OCI-LY3 (cell line): ENCODE measurements at regions not wholly inside any gene's neighbourhood (a gene's known extent, or its start where the extent isn't known, plus 50 kb on each side); places are given as distances from the start of the nearest gene placed in this dataset.

Source experiments
- EZH2phosphoT487 ChIP-seq: fragments of 200-600 bp; shearing (Covaris generic); IDR thresholded peaks from 2 replicates; pipeline ENCODE4 v1.6.1; 2018; ENCODE audit warnings: antibody characterized with exemption, mixed run types, low read depth
- TF ChIP-seq, protein P1 (sequence below): fragments of 200-600, 300-600 bp; sonication (generic); IDR thresholded peaks from 2 replicates; pipeline ENCODE4 v1.5.1; 2014; ENCODE audit warnings: antibody characterized with exemption, low read length, low read depth

DNA sequence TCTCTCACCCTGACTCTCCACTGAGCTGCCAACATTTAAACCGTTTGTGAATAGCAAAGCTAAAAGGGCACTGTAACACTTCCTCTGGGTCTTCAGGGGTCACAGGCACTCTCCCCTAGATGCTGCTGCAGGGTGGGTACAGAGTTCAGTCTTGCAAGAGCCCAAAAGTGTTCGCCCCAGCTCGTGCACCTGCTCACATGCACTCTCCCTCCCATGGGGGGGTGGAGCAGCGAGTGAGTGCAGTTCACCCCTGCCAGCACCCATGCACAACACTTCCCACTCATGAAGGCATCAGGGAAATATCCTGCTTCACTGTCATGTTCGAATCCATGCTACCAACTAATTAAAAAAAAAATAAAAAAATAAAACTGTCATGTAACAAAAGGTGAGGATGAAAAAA, 950.7 kb upstream of the PRR20A start:
- TF ChIP-seq, protein P1, sequence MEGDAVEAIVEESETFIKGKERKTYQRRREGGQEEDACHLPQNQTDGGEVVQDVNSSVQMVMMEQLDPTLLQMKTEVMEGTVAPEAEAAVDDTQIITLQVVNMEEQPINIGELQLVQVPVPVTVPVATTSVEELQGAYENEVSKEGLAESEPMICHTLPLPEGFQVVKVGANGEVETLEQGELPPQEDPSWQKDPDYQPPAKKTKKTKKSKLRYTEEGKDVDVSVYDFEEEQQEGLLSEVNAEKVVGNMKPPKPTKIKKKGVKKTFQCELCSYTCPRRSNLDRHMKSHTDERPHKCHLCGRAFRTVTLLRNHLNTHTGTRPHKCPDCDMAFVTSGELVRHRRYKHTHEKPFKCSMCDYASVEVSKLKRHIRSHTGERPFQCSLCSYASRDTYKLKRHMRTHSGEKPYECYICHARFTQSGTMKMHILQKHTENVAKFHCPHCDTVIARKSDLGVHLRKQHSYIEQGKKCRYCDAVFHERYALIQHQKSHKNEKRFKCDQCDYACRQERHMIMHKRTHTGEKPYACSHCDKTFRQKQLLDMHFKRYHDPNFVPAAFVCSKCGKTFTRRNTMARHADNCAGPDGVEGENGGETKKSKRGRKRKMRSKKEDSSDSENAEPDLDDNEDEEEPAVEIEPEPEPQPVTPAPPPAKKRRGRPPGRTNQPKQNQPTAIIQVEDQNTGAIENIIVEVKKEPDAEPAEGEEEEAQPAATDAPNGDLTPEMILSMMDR = no peak
- no peak for TF ChIP-seq EZH2phosphoT487
